GM21515 (cell line): ENCODE measurements at regions not wholly inside any gene's neighbourhood (a gene's known extent, or its start where the extent isn't known, plus 50 kb on each side); places are given as distances from the start of the nearest gene placed in this dataset.
"Not testable (repeated sequence)": the region's sequence is repeated elsewhere in the genome, so short reads cannot be mapped to it uniquely, and the experiment has no call there.

Experiments used
- ATAC-seq: cut with Tn5 transposase; IDR thresholded peaks from one replicate; pipeline ENCODE4 v1.9.1; 2021; ENCODE audit not compliant: unreplicated experiment

DNA sequence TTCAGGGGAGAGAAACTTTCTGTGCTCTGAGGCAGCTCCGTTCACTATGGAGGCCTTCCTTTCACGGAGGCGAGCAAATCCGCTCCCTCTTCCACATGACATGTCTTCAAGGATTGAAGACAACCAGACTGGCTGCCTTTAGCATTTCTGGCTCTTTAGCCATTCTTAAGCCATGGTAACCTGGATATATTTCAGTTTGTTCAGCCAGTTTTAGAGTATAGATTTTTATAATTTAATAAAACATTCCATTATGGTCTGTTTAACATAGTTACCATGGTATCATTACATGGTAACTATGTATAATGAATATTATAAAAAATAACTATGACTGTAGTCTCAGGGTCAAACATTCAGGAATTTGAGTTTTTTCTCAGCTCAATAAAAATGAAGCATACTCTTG lies 54.2 kb upstream of the NFIA start:
- ATAC-seq: no peak

DNA sequence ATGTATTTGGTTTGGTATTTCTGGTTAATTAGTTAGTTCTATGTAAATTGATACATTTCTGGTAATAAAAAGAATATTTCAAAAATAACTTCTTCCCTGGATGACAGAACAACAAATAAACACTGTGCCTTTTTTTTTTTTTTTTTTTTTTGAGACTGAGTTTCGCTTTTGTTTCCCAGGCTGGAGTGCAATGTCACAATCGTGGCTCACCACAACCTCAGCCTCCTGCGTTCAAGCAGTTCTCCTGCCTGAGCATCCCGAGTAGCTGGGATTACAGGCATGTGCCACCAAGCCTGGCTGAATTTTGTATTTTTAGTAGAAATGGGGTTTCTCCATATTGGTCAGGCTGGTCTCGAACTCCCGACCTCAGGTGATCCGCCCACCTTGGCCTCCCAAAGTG lies 64.3 kb upstream of the NFIA start:
- not testable (repeated sequence) for ATAC-seq

DNA sequence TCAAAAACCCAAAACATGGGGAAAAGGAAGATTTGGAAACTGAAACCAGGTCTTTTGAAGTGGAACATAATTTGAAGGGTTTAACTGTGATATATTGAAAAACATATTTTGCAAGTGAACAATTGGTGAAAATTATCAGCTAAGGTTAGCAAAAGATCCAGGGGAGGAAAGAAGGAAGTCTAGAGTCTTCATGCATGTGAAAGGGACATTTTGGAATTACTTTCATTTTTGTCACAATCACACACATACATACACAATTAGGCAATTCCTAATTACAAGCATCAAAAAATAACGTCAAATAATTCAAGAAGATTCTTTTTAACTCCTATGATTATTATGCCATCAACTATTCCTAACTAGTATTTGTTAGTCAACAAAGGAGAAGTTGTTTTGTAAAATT lies 64.7 kb upstream of the NFIA start:
- ATAC-seq: no peak

DNA sequence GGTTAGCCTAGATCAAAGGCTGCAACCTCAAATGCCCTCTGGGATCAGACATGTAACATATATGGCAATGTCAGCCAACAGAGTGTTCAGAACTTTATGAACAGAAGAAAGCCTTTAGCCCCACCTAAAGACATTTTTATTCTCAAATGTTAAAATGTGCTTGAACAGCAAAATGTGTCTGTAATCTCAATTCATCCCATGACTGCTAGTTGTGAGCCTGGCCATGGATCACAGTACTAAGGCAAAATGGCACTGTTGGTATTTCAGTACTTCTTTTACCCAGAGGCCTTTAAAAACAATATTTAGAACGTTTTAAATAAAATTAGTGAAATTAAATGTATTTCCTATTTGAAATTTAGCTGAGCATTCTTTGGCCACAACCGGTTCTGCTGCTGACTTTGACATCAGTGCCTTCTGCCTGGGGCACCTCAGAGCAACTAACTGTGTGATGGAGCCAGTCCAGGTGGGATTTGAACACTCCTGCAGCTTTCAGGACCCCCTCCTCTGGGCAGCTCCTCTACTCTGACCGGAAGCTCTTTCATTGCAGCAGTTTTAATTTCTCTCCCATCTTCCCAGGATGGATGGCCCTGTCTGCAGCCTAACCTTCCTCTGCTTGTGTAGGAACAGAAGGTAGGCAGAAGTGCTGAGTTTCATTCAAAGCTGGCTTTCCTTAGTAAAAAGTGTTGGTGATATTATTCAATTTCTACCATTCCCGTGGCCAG lies 68.3 kb upstream of the NFIA start:
- no peak for ATAC-seq

DNA sequence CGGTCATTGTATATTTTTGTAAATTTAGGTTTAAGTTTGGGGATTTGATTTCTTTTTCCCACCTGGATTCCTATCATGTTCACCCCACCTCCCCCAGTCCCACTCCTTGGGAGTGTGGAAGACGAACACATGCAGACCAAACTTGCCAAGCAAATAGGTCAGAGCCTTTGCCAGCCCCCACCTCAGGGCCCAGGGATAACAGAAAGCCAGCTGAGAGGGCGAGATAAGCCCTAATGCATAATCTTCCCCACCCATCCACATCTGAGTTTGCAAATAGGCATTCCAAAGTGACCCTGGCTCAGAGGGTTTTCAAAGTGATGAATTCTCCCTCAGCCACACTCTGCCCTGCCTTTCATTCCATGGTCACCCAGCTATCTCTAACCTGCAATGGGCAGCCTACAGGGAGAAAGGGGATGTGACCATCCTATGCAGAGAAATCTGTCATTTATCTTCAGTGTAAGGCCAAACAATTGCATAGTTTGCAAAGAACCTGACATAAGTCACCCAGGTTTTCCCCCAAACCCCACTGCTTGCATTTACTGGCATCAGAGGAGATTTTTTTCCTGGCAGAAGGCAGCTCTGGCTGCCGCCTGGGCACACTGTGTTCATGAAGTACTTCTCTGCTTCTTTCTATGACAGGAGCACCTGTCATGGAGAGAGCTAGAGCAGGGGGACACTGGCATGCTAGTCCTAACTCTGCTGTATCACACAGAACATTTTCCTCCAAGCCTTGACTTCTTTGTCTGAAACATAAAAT lies 69.0 kb upstream of the NFIA start:
- ATAC-seq: no peak

DNA sequence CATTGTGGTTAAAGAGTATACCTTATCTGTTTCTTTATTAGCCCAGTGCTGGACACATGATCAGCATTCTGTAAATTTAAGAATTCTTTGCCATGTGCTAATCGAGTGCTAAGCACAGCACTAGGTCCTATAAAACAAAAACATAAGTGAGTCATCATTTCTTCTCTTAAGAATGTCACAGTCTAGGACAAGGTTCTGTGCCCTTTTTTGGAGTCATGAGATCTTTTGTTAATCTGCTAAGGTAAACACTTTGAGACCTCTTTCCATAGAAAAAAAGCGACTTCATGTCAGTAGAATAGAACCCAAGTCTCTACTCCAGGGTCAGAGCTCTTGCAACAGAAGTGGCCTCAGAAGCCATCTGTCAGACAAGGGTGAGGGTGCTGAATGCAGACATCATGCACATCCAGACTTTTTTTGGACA lies 70.0 kb upstream of the NFIA start:
- ATAC-seq: no peak

DNA sequence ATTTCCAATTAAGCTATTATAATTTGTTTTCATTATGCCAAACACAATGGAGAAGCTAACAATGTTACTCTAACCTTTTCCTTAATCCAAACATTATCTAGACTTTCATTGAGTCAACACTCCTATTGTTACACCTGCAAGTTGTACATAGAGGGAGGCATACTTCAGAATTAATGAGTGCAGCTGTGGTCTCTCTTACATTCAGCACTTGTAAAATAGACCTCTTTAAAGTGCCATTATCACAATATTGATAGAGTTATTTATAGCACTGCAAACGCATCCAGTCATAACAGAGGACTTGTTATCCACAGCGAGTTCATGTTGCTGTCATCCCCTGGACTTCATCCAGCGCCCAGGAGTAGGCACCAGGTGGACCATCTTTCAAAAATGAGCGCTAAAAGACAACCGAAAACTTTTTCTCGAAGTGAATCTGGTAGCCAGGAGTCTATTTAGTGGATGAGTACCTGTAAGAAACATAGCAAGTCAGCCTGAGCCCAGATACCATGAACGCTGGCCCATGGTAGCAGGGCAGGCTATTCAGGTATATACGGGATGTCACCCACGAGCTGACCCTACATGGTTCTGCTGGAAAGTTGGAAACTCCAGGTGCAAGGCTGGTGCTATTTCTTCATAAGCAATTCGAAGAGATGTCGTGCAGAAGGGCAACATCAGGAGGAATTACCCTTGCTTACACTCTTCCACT lies 70.6 kb upstream of the NFIA start:
- ATAC-seq: no peak

DNA sequence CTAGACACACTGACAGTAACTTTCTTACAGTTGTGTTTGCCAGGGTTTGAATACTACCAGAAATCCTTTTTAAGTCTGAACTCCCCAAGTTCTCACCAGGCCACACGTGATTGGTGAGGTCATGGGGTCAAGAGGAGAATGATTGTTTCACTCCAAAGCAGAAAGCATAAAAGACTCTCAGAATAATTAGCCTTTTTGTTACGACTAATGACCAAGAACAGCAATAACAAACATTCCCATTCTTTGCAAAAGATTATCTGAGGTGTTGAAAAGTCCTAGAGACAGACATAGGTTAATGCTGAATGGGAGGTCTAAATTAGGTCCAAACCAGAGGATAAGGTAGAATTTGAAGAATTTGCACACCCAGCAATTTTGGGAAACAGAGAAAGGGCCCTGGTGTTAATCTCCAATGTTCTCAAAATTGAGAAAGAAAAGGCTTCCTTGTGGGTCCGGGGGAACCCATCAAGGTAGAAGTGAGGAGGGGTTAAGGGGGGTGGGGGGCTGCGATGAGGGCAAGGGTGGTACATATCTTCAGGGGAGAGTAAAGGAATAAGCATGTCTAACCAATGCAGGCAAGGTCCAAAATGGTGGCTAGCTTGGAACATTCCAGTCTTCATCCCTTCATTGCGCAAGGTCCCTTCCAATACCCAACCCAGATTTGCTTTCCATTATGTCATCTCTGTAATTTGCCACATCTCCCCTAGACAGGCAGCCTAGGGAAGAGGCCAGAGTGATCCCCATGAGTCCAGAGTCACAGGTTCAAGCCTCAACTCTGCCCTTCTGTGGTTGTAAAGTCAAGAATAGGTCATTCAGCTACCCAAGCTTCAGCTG lies 74.6 kb upstream of the NFIA start:
- no peak for ATAC-seq

DNA sequence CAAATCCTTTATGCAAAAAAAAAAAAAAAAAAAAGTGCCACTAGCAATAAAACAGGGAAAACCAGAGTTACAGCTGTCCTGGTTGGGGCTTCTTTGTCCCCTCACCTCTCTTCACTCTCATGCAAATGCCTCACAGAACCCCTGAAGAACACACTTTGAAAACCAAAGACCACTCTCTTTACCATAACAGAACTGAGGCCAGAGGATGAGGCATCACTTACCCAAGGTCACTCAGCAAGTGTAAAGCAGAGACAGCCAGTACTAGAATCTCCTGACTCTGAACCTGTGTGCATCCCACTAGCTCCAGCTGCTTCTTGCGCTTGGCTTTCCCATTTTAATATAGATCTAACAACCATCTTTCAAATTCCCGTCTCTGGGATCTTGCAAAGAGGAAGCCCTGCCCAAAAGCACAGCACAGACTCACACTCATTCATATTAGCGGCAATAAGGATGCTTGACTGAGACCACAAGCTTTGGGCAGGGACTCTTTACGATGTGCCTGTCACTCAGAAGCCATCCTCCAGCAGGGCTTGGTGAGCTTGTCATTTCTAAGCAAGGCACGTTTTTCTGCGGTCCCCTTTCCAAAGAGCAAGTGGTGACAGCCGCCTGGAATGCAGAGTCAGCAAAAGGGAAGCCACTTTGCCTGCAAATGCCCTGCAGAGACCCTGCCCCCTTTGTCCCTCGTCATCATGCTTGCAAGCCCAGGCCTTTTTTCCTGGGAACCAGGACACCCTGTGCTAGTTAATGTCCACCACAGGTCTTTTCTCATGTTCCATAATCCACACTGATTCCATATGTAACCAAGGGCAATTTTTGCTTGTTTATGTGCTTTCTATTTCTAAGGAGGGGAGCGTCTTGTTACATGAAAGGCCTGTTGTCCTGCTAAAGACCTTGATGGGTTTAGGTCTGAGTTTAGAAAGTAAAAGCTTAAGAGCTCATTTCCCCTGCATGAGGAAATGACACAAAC lies 76.5 kb upstream of the NFIA start:
- no peak for ATAC-seq

DNA sequence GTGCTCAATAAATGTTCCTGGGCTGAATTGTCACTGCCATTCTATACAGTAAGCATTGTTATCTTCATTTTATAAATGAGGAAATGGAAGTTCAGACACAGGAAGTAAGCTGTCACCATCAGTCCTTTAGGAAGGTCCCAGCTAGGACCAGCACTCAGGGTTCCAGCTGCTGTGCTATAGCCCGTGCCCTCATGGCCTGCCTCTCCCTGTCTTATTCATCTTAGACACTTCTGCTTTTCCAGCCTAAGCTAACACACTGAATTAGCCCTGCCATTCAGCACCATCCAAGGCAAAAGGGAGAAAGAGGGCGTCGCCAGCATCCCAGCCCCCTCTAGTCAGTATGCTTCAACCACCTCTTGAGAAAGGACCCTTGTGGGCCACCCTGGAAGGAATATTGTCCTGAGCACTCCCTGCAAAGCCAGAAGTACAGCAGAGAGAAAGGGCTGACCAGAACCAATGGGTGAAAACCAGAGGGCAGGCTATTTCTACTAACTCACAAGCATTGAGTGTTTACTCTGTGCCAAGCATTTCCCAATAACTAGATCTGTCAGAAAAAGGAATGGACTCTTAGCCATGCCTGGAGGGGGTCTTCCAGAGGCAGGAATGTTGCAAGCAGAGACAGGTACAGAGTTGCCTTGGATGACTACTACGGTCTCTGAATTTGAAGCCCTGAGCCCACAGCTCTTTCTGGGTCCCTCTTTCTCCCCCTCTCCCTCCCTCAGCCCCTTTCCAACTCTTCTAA lies 77.9 kb upstream of the NFIA start:
- no peak for ATAC-seq

DNA sequence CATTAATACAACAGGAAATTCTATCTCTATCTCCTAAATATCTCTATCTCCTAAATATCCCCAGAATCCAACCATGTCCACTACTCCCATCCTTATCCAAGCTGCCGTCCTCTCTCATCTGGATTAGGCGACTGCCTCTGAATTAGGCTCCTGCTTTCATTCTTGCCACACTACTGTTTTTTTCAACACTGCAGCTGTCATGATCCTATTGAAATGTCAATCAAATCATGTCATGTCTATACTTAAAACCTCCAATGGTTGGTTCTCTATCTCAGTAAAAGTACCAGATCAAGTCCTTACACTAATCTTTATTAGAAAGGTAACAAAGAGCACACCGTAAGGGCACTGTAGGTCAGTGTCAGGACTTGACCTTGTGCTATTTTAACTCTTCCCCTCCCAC lies 82.0 kb upstream of the NFIA start:
- no peak for ATAC-seq

DNA sequence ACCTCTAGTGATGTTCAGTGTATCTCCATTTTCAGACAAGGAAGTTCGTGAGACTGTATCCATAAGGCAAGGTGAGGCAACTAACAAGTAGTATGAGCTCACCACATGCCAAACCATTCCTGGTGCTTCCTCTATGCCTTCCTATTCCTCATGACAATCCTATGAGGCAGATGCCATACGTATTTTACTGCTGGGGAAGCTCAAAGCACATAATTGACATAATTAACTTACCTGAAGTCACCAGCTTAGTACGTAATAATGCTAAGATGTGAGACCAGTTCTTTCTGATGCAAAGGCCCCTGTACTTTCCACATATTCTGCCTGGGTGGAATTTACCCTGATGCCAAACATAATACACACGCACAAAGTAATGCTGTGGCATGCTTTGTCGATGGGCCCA lies 83.6 kb upstream of the NFIA start:
- ATAC-seq: no peak

DNA sequence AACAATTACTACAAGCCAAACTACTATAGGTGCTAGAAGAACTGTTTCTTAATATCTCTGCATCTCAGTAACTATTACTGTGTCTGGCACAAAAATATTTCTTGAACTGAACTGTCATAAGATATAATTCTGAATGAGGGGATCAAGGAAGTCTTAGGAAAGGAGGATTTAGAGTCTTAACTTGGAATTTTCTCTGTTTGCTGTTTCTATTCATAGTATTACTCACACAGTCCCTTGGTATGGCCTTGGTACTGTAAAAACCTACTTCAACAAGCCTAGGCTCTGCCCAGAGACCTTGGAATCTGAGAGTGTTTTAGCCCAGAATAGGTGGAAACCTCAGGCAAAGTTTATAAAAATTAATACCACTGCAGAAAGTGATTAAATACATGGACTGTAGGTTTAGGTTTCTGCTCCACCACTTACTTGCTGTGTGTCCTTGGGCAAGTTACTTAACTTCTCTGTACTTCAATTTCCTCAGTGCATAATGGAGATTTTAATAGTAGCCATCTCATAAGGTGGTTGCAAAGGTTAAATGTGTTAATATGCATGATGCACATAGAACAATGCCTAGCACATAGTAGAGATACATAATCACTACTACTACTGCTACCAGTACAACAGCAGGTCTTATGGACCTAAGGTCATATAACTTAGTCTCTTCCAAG lies 87.4 kb upstream of the NFIA start:
- ATAC-seq: no peak

DNA sequence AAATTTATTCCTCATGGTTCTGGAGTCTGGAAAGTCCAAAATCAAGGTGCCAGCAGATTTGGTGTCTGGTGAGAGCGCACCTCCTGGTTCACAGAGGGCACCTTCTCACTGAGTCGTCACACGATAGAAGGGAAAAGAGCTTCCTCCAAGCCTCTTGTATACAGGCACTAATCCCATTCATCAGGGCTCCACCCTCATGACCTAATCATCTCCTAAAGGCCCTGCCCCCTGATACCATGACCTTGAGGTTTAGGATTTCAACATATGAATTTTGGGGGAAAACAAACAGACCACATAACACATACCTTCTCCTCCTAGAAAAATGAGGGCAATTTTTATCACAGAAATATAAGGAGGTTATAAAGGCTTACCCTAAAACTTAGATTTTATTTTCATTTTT lies 88.0 kb upstream of the NFIA start:
- ATAC-seq: no peak

DNA sequence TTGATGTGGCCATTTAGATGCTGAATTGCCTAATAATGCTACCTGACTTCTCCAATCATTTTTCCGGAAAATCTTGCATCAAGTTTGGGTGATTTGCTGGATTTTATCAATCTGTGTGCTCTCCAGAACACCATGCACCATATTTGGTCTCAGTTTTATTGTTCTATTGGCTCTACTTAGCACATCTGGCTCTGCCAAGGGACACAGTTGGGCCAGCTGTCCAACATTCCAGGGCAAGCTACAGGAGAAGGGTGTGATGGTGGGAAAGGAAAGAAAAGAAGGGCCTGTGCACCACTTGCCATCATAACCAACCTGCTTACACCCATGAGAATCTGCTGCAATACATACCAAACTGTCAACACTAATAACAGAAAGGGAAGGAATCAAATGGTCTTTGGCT lies 90.2 kb upstream of the NFIA start:
- no peak for ATAC-seq

DNA sequence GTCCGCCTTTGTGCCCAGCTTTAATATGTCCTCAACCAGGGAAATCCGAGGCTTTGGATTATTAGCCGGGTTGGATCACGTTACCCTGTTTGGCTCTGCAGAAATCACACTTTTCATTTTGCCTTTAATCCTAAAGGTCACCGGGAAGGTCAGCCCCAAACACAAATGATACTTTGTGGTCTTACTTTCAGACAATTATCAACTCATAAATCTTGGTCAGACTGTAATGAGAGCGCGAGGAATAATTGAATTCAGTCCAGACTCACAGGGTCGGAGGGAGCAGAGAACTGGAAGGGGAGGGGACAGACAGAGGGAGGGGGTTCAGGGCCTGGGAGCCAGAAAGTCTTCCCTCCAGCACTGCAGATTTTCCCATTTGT lies 91.7 kb upstream of the NFIA start:
- no peak for ATAC-seq

DNA sequence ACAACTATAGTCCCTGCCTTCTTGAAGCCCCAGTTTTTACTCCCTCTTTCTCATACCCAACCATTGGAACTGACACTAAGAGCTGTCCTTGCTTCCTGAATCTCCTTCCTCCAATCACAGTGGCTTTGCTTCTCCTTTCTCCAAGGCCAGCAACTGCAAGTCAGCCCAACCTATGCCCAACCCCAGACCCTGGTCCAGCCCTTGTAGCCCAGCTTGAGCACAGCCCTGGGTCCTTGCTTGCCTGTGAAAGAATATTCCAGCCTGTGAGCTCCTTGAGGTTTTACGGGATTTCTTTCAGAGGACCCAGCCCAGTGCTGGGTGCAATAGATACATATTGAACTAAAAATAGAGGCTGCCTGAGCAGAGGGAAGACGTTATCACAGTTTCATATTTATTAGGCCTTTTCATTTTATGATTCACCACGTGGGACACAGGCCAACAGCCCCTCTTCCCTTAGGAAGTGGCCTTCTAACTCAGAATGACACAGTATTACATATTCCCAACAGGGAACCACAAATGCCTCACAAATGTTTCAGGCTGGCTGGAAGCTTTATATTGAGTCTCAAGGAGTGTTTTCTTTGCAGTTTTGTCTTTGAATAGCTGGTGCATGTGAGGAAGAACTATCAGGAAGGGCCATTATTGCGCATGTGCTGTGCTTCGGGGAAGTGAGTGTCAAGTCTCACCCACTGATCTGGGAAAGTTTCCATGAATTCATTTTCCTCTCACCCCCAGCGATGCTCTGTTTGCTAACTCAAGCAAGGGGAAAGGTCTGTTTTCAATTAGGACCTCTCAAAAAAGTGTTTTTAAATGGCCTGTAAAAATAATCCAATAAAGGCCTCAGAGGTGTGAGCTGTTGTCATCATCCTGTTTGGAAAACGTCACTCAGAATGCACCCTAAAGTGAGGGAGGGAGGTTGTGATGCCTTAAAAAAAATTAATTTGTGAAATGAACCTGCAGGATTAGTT lies 92.3 kb upstream of the NFIA start:
- no peak for ATAC-seq

DNA sequence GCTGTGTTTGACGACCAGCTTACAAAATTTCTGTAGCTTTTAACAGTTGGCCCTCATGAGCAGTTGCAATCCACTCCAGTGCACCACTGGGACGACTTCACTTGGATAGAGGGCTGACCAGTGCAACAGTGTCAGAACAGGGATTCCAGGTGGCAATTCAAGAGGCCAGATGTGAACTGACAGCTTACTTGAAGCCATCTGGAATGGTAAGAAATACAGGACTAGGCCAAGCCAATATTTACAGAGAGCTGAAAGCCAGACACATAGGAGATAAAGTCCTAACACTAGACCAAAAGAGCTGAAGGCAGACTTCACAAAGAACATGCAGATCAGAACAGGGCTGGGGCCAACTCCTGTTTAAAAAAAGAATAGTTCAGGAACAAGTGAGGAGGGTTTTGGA lies 93.5 kb upstream of the NFIA start:
- ATAC-seq: no peak
